ENCODE measurements at regions not wholly inside any gene's neighbourhood (a gene's known extent, or its start where the extent isn't known, plus 50 kb on each side); places are given as distances from the start of the nearest gene placed in this dataset.

- H3K4me1 ChIP-seq (ENCODE audit: control insufficient read depth in 5 of 5, insufficient read depth in 5 of 5, low read length in 5 of 5): peaks cover 0 to 3% (median 0%) of the 10 kb centered on the region in 5 donors
- H3K4me3 ChIP-seq: no peak overlapping the region
- no peak overlapping the region for H3K27ac ChIP-seq (ENCODE audit: low read depth in 1 of 2, low read length in 1 of 2)
- no peaks in the 10 kb centered on the region for H3K9me3 ChIP-seq (ENCODE audit: control insufficient read depth in 4 of 4, insufficient read depth in 3 of 4, low read length in 3 of 4)
- WGBS, 2 donors: 67 to 78% methylated on average over 7 of the region's 7 CpGs
- no peaks in the 10 kb centered on the region for H3K36me3 ChIP-seq (ENCODE audit: control insufficient read depth in 4 of 4, insufficient read depth in 4 of 4, low read length in 4 of 4)
- no peak overlapping the region for H3K9ac ChIP-seq (ENCODE audit: insufficient read depth in 1 of 2, low read length in 2 of 2)
- ATAC-seq (ENCODE audit: insufficient read depth, low FRiP score): no peak
- DNase-seq: no peak
- H3K27me3 ChIP-seq (ENCODE audit: control insufficient read depth in 3 of 3, insufficient read depth in 3 of 3, low read length in 2 of 3): no peaks in the 10 kb centered on the region
- TF ChIP-seq CTCF (IDR thresholded peaks at IDR 0.05; ENCODE audit: control extremely low read depth, extremely low read depth): no peak
These were observed 70.2 kb upstream of the NAV3 start for GRCh38 chr12:77760271-77761025.

GRCh38 chr12:77754086-77754485 lies 76.6 kb upstream of the NAV3 start:
- no peak overlapping the region for H3K27ac ChIP-seq (ENCODE audit: low read depth in 1 of 2, low read length in 1 of 2)
- ATAC-seq (ENCODE audit: insufficient read depth, low FRiP score): no peak
- no peak for DNase-seq
- no peak overlapping the region for H3K4me3 ChIP-seq
- peaks cover 0 to 5% (median 0%) of the 10 kb centered on the region in 5 donors for H3K4me1 ChIP-seq (ENCODE audit: control insufficient read depth in 5 of 5, insufficient read depth in 5 of 5, low read length in 5 of 5)
- no peaks in the 10 kb centered on the region for H3K9me3 ChIP-seq (ENCODE audit: control insufficient read depth in 4 of 4, insufficient read depth in 3 of 4, low read length in 3 of 4)
- H3K9ac ChIP-seq (ENCODE audit: insufficient read depth in 1 of 2, low read length in 2 of 2): no peak overlapping the region
- no peaks in the 10 kb centered on the region for H3K27me3 ChIP-seq (ENCODE audit: control insufficient read depth in 3 of 3, insufficient read depth in 3 of 3, low read length in 2 of 3)
- no peak for TF ChIP-seq CTCF (IDR thresholded peaks at IDR 0.05; ENCODE audit: control extremely low read depth, extremely low read depth)
- no peaks in the 10 kb centered on the region for H3K36me3 ChIP-seq (ENCODE audit: control insufficient read depth in 4 of 4, insufficient read depth in 4 of 4, low read length in 4 of 4)
- whole genome bisulfite sequencing, 2 donors: 80 to 86% methylated on average over 4 of the region's 4 CpGs

GRCh38 chr12:77751939-77752338 lies 78.8 kb upstream of the NAV3 start:
- Histone ChIP-seq H3K9me3 (ENCODE audit: control insufficient read depth in 4 of 4, insufficient read depth in 3 of 4, low read length in 3 of 4) (no peaks in the 10 kb centered on the region), H3K27me3 (ENCODE audit: control insufficient read depth in 3 of 3, insufficient read depth in 3 of 3, low read length in 2 of 3) (no peaks in the 10 kb centered on the region), H3K27ac (ENCODE audit: low read depth in 1 of 2, low read length in 1 of 2) (no peak overlapping the region), H3K4me1 (ENCODE audit: control insufficient read depth in 5 of 5, insufficient read depth in 5 of 5, low read length in 5 of 5) (peaks cover 0 to 5% (median 0%) of the 10 kb centered on the region in 5 donors), H3K9ac (ENCODE audit: insufficient read depth in 1 of 2, low read length in 2 of 2) (no peak overlapping the region), H3K36me3 (ENCODE audit: control insufficient read depth in 4 of 4, insufficient read depth in 4 of 4, low read length in 4 of 4) (no peaks in the 10 kb centered on the region), H3K4me3 (no peak overlapping the region)
- ATAC-seq (ENCODE audit: insufficient read depth, low FRiP score) (no peak), DNase-seq (peak in 2 of 3 donors; percentile 4 to 8)
- 48 to 57% methylated on average over 2 of the region's 2 CpGs for WGBS, 2 donors
- TF ChIP-seq CTCF (IDR thresholded peaks at IDR 0.05; ENCODE audit: control extremely low read depth, extremely low read depth): no peak

All from lung (tissue), 11 donors.